ENCODE measurements at regions not wholly inside any gene's neighbourhood (a gene's known extent, or its start where the extent isn't known, plus 50 kb on each side); places are given as distances from the start of the nearest gene placed in this dataset.
A peak's percentile ranks its signal among the peaks of the same experiment; 100 is the strongest.

GRCh38 chr9:75447281-75447680, 359.0 kb downstream of the OSTF1 start:
- H3K4me1 ChIP-seq, result peaks cover 29% of the 10 kb centered on the region
- intact Hi-C loops (cut with micrococcal nuclease), result no loop called here
- TF ChIP-seq CTCF (IDR thresholded peaks at IDR 0.05; ENCODE audit: borderline replicate concordance), result no peak
- H3K27me3 ChIP-seq (ENCODE audit: low read depth), result no peaks in the 10 kb centered on the region
- peak overlapping the region; percentile 71 for H3K27ac ChIP-seq (replicated peaks)
- no peaks in the 10 kb centered on the region for H3K9me3 ChIP-seq (replicated peaks)
- DNase-seq, result no peak
- H3K4me3 ChIP-seq, result no peak overlapping the region
- H3K36me3 ChIP-seq, result no peaks in the 10 kb centered on the region

- DNase-seq, result no peak
- intact Hi-C loops (cut with micrococcal nuclease), result no loop called here
Observed at GRCh38 chr9:75448281-75448680, 360.0 kb downstream of the OSTF1 start.

GRCh38 chr9:75448955-75449354, 360.6 kb downstream of the OSTF1 start:
- H3K36me3 ChIP-seq, result no peaks in the 10 kb centered on the region
- peak overlapping the region; percentile 71 for H3K27ac ChIP-seq (replicated peaks)
- H3K9me3 ChIP-seq (replicated peaks), result no peaks in the 10 kb centered on the region
- TF ChIP-seq CTCF (IDR thresholded peaks at IDR 0.05; ENCODE audit: borderline replicate concordance), result no peak
- intact Hi-C loops (cut with micrococcal nuclease), result no loop called here
- H3K4me1 ChIP-seq, result peaks cover 32% of the 10 kb centered on the region
- H3K27me3 ChIP-seq (ENCODE audit: low read depth), result no peaks in the 10 kb centered on the region
- no peak for DNase-seq
- H3K4me3 ChIP-seq, result no peak overlapping the region

More at GRCh38 chr9:75448281-75448680, 360.0 kb downstream of the OSTF1 start:
- Histone ChIP-seq H3K4me1 (peaks cover 32% of the 10 kb centered on the region), H3K36me3 (no peaks in the 10 kb centered on the region), H3K9me3 (replicated peaks) (no peaks in the 10 kb centered on the region), H3K27ac (replicated peaks) (peak overlapping the region; percentile 71), H3K4me3 (no peak overlapping the region), H3K27me3 (ENCODE audit: low read depth) (no peaks in the 10 kb centered on the region)
- TF ChIP-seq CTCF (IDR thresholded peaks at IDR 0.05; ENCODE audit: borderline replicate concordance), result no peak

DNA sequence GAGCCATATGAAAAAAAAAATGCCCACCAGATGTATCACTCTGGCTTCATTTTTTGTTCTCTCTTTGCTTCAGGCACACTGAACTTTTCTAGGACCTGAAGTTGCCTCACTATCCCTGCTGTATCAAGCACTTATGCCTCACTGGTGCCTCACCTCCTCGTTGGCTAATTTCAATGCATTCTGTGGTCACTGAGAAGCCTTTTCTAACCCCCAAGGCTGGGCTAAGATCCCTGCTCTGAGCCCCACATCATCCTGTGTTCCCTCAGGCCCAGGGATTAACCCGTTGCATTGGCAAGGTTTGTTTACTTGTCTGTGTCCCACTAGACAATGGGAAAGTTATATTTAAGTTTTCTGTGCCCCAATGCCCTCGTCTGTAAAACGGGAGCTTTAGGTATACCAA, 362.7 kb downstream of the OSTF1 start:
- no peaks in the 10 kb centered on the region for H3K27me3 ChIP-seq (ENCODE audit: low read depth)
- H3K27ac ChIP-seq (replicated peaks), result peak overlapping the region; percentile 42
- no peak overlapping the region for H3K4me3 ChIP-seq
- intact Hi-C loops (cut with micrococcal nuclease), result no loop called here
- no peak for DNase-seq
- no peaks in the 10 kb centered on the region for H3K36me3 ChIP-seq
- no peaks in the 10 kb centered on the region for H3K9me3 ChIP-seq (replicated peaks)
- H3K4me1 ChIP-seq, result peaks cover 38% of the 10 kb centered on the region
- TF ChIP-seq CTCF (IDR thresholded peaks at IDR 0.05; ENCODE audit: borderline replicate concordance), result no peak

DNA sequence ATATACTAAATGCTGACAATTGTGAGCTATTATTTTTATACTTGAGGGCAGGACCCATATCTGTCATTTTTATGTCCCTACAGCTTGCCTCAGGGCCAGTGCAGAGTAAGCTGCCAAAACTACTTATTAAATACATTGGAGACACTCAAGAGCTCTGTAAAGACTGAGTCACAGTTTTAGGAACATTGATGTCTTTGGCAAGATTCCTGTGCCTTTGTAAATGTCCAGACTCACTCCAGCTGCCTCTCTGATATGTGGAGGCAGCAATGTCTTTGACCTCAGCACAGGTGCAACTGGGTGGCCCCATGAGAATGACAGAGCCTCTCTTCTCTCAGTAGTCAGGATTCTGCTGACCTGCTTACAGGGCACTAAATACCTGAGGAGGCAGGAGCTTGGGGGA, 363.2 kb downstream of the OSTF1 start:
- H3K4me1 ChIP-seq, result peaks cover 42% of the 10 kb centered on the region
- no peaks in the 10 kb centered on the region for H3K9me3 ChIP-seq (replicated peaks)
- no peaks in the 10 kb centered on the region for H3K27me3 ChIP-seq (ENCODE audit: low read depth)
- intact Hi-C loops (cut with micrococcal nuclease), result no loop called here
- H3K27ac ChIP-seq (replicated peaks), result peak overlapping the region; percentile 59
- TF ChIP-seq CTCF (IDR thresholded peaks at IDR 0.05; ENCODE audit: borderline replicate concordance), result no peak
- no peak overlapping the region for H3K4me3 ChIP-seq
- DNase-seq, result no peak
- H3K36me3 ChIP-seq, result no peaks in the 10 kb centered on the region

- H3K4me1 ChIP-seq, result peaks cover 48% of the 10 kb centered on the region
- intact Hi-C loops (cut with micrococcal nuclease), result no loop called here
Observed at GRCh38 chr9:75452512-75452911, 364.2 kb downstream of the OSTF1 start.

More at GRCh38 chr9:75452512-75452911, 364.2 kb downstream of the OSTF1 start:
- Histone ChIP-seq H3K36me3 (no peaks in the 10 kb centered on the region), H3K27me3 (ENCODE audit: low read depth) (no peaks in the 10 kb centered on the region), H3K4me3 (no peak overlapping the region), H3K27ac (replicated peaks) (peak overlapping the region; percentile 59), H3K9me3 (replicated peaks) (no peaks in the 10 kb centered on the region)
- no peak for DNase-seq
- TF ChIP-seq CTCF (IDR thresholded peaks at IDR 0.05; ENCODE audit: borderline replicate concordance), result no peak

Data from left ventricle myocardium inferior (tissue), 1 donor.